H1 (cell line): ENCODE measurements at regions not wholly inside any gene's neighbourhood (a gene's known extent, or its start where the extent isn't known, plus 50 kb on each side); places are given as distances from the start of the nearest gene placed in this dataset.

Experiments used
- CHD2 ChIP-seq: IDR thresholded peaks from 2 replicates; pipeline ENCODE4 v1.6.1; 2012; ENCODE audit warnings: low read length, improper control_type of control experiment
- CTCF ChIP-seq, 3 experiments: IDR thresholded peaks; 1 replicate in 2 of 3; 2 replicates in 1 of 3; pipeline versions ENCODE4 v1.5.1 to v1.6.1; 2011; ENCODE audit warnings: low read length in 3 of 3, mild to moderate bottlenecking in 3 of 3, inconsistent platforms in 2 of 3, low read depth in 1 of 3, moderate library complexity in 1 of 3; ENCODE audit not compliant: insufficient read depth in 1 of 3; ENCODE audit errors: control extremely low read depth in 1 of 3
- FOSL1 ChIP-seq: IDR thresholded peaks from 2 replicates; pipeline ENCODE4 v1.6.1; 2011; ENCODE audit warnings: mild to moderate bottlenecking, low read depth, low read length, moderate library complexity; ENCODE audit not compliant: insufficient read depth
- JUN ChIP-seq: IDR thresholded peaks from 2 replicates; pipeline ENCODE4 v1.6.1; 2011; ENCODE audit warnings: low read depth, mild to moderate bottlenecking, improper control_type of control experiment, low read length
- NRF1 ChIP-seq: IDR thresholded peaks from 2 replicates; pipeline ENCODE4 v1.6.1; 2011; ENCODE audit warnings: mild to moderate bottlenecking, low read depth, low read length, improper control_type of control experiment
- POLR2A ChIP-seq, 2 experiments: IDR thresholded peaks; 1 replicate in 1 of 2; 2 replicates in 1 of 2; pipeline ENCODE4 v1.6.1; 2011; ENCODE audit warnings: low read depth in 2 of 2, low read length in 2 of 2, mild to moderate bottlenecking in 2 of 2; ENCODE audit errors: control extremely low read depth in 1 of 2

GRCh38 chr6:113449051-113449450 is 408.1 kb upstream of the MARCKS start:
- TF ChIP-seq FOSL1 (no peak), POLR2A (IDR thresholded peaks at IDR 0.05; ENCODE audit: control extremely low read depth in 1 of 2, low read depth in 2 of 2, low read length in 2 of 2) (no peak), CTCF (IDR thresholded peaks at IDR 0.05; ENCODE audit: control extremely low read depth in 1 of 3, insufficient read depth in 1 of 3, low read depth in 1 of 3, low read length in 3 of 3) (no peak), JUN (no peak), CHD2 (no peak), NRF1 (no peak)
